HepG2 (cell line): ENCODE measurements at regions not wholly inside any gene's neighbourhood (a gene's known extent, or its start where the extent isn't known, plus 50 kb on each side); places are given as distances from the start of the nearest gene placed in this dataset.
"Not testable (repeated sequence)": the region's sequence is repeated elsewhere in the genome, so short reads cannot be mapped to it uniquely, and the experiment has no call there.

Source experiments
- ATAC-seq: fragments of 200-7000 bp; cut with Tn5 transposase; 3 replicates; pipeline ENCODE4 v1.9.1; 2020; ENCODE audit warnings: mild to moderate bottlenecking, moderate library complexity
- BruUV-seq: library from RNA; stranded (reverse); fragments of 400-500 nt; replicated peaks from 2 replicates; lab custom pipeline; 2021; lab: Mats Ljungman, UMichigan
- CTCF ChIA-PET: fragments of 300-600 bp; formaldehyde crosslinking; extraction: SDS; loops from one replicate; lab custom pipeline; 2021; ENCODE audit warnings: low total read pairs, inconsistent platforms, low intra/inter-chr PET ratio; lab: Yijun Ruan, JAX
- POLR2A ChIA-PET: fragments of 350-600 bp; sonication (Branson Sonifier 250); formaldehyde crosslinking; loops from one replicate; lab custom pipeline; 2020; ENCODE audit warnings: antibody characterized with exemption, inconsistent platforms; lab: Yijun Ruan, JAX
- DNase-seq: peaks from one replicate; pipeline ENCODE4 v3.0.0-alpha.2; 2015; ENCODE audit warnings: low spot score
- FAIRE-seq: peaks from 3 replicates; lab custom pipeline; 2011; peaks lifted over from hg19 to GRCh38; lab: Jason Lieb, UNC
- H2AFZ ChIP-seq: one replicate; pipeline ENCODE4 v1.6.1; 2011; ENCODE audit warnings: low read length, inconsistent platforms
- H3K27ac ChIP-seq: fragments of 300-600 bp; 3 replicates; pipeline ENCODE4 v1.8.0; 2011; ENCODE audit warnings: mixed run types, mild to moderate bottlenecking, mixed read lengths, low read length, inconsistent platforms; ENCODE audit not compliant: insufficient read depth; ENCODE audit errors: extremely low read length
- H3K27me3 ChIP-seq, 2 experiments: fragments of 200-600 bp in 1 of 2; 2 replicates in 1 of 2; 3 replicates in 1 of 2; pipeline versions ENCODE4 v1.6.0 to v1.8.0; 2011; ENCODE audit warnings: low read length in 2 of 2, mild to moderate bottlenecking in 2 of 2, moderate library complexity in 2 of 2, inconsistent platforms in 1 of 2; ENCODE audit not compliant: insufficient read depth in 2 of 2, control insufficient read depth in 1 of 2
- H3K36me3 ChIP-seq, 2 experiments: fragments of 200-600 bp in 1 of 2; replicated peaks in 1 of 2; 2 replicates in 1 of 2; 3 replicates in 1 of 2; pipeline versions ENCODE4 v1.5.1 to v1.8.0; 2011; ENCODE audit warnings: low read length in 2 of 2, inconsistent platforms in 1 of 2; ENCODE audit not compliant: insufficient read depth in 2 of 2, control insufficient read depth in 1 of 2
- H3K4me1 ChIP-seq: 2 replicates; pipeline ENCODE4 v1.5.1; 2012; ENCODE audit warnings: low read length, inconsistent platforms; ENCODE audit not compliant: insufficient read depth
- H3K4me2 ChIP-seq: 2 replicates; pipeline ENCODE4 v1.6.0; 2011; ENCODE audit warnings: low read depth, low read length, inconsistent platforms
- H3K4me3 ChIP-seq, 3 experiments: fragments of 200-600 bp in 1 of 3; sonication (generic), shearing (Covaris generic) in 1 of 3; replicated peaks in 1 of 3; 2 replicates each; pipeline ENCODE4 v1.5.1; 2011 to 2016; ENCODE audit warnings: low read length in 3 of 3, inconsistent platforms in 2 of 3, low read depth in 2 of 3, mild to moderate bottlenecking in 2 of 3, control low read depth in 1 of 3, mixed read lengths in 1 of 3; ENCODE audit not compliant: insufficient read depth in 1 of 3
- H3K79me2 ChIP-seq: one replicate; pipeline ENCODE4 v1.6.1; 2011; ENCODE audit warnings: low read length, inconsistent platforms; ENCODE audit not compliant: insufficient read depth
- H3K9ac ChIP-seq: 2 replicates; pipeline ENCODE4 v1.6.0; 2011; ENCODE audit warnings: mild to moderate bottlenecking, low read depth, low read length, inconsistent platforms; ENCODE audit not compliant: insufficient read depth
- H3K9me3 ChIP-seq: 2 replicates; pipeline ENCODE4 v1.5.1; 2012; ENCODE audit warnings: mild to moderate bottlenecking, low read length
- H4K20me1 ChIP-seq: 2 replicates; pipeline ENCODE4 v1.6.0; 2011; ENCODE audit warnings: inconsistent platforms, mild to moderate bottlenecking, low read length, moderate library complexity; ENCODE audit not compliant: insufficient read depth
- CBX1 ChIP-seq: IDR thresholded peaks from one replicate; pipeline ENCODE4 v1.6.1; 2016; ENCODE audit warnings: antibody characterized with exemption, low read depth
- DRAP1 ChIP-seq: IDR thresholded peaks from 2 replicates; pipeline ENCODE4 v1.6.1; 2016; ENCODE audit warnings: missing genetic modification reagents, missing compliant biosample characterization
- HDAC6 ChIP-seq: fragments of 200-600 bp; sonication (generic); IDR thresholded peaks from 2 replicates; pipeline ENCODE4 v1.7.0; 2017; ENCODE audit warnings: mild to moderate bottlenecking, antibody characterized with exemption, low read length, low read depth
- KMT2A ChIP-seq: sonication (generic); formaldehyde crosslinking; IDR thresholded peaks from 2 replicates; pipeline ENCODE4 v1.4.0; 2020; ENCODE audit warnings: missing genetic modification reagents
- MATR3 ChIP-seq: sonication (generic); formaldehyde crosslinking; IDR thresholded peaks from 2 replicates; pipeline ENCODE4 v1.4.0; 2020; ENCODE audit warnings: missing genetic modification reagents
- NBN ChIP-seq: fragments of 450-650 bp; conservative IDR thresholded peaks from 2 replicates; pipeline ENCODE4 v1.6.1; 2017
- NFRKB ChIP-seq: fragments of 450-650 bp; IDR thresholded peaks from 2 replicates; pipeline ENCODE4 v1.6.1; 2017
- NR2C2 ChIP-seq: sonication (generic); formaldehyde crosslinking; IDR thresholded peaks from 2 replicates; pipeline ENCODE4 v1.4.0; 2020; ENCODE audit warnings: missing genetic modification reagents, mild to moderate bottlenecking, moderate library complexity, borderline replicate concordance
- PLRG1 ChIP-seq: fragments of 450-650 bp; conservative IDR thresholded peaks from 2 replicates; pipeline ENCODE4 v1.6.1; 2016
- RARA ChIP-seq: IDR thresholded peaks from 2 replicates; pipeline ENCODE4 v1.6.1; 2016; ENCODE audit warnings: missing genetic modification reagents, missing compliant biosample characterization
- SUZ12 ChIP-seq: fragments of 150-350 bp; IDR thresholded peaks from 2 replicates; pipeline ENCODE4 v1.6.1; 2014; ENCODE audit warnings: low read depth, low read length
- ZNF124 ChIP-seq: sonication (generic); formaldehyde crosslinking; IDR thresholded peaks from 2 replicates; pipeline ENCODE4 v1.4.0; 2020; ENCODE audit warnings: missing genetic modification reagents
- ZNF543 ChIP-seq: sonication (generic); formaldehyde crosslinking; IDR thresholded peaks from 2 replicates; pipeline ENCODE4 v1.4.0; 2020; ENCODE audit warnings: mild to moderate bottlenecking, missing genetic modification reagents
- ZNF556 ChIP-seq: sonication (generic); formaldehyde crosslinking; IDR thresholded peaks from 2 replicates; pipeline ENCODE4 v1.4.0; 2020; ENCODE audit warnings: mild to moderate bottlenecking, missing genetic modification reagents, borderline replicate concordance
- ZNF7 ChIP-seq: IDR thresholded peaks from 2 replicates; pipeline ENCODE4 v1.6.1; 2016; ENCODE audit warnings: missing biosample characterization, missing genetic modification reagents
- ZNF773 ChIP-seq: sonication (generic); formaldehyde crosslinking; IDR thresholded peaks from 2 replicates; pipeline ENCODE4 v1.4.0; 2020; ENCODE audit warnings: missing genetic modification reagents, borderline replicate concordance
- ZNF850 ChIP-seq: sonication (generic); formaldehyde crosslinking; conservative IDR thresholded peaks from 2 replicates; pipeline ENCODE4 v1.9.0; 2021; ENCODE audit warnings: mild to moderate bottlenecking, missing genetic modification reagents
- WGBS: methylation state at CpG from one replicate; pipeline ENCODE4 v1.1.6; 2017; ENCODE audit warnings: low lambda C conversion rate; 5-methylcytosine and 5-hydroxymethylcytosine counted together
- in situ Hi-C: cut with HindIII; loops from 2 replicates; pipeline ENCODE4 v1.10.0; 2017; ENCODE audit warnings: low pct_unique_long_range_greater_than_20kb; ENCODE audit not compliant: extremely low pct_ligation_motif_present
- intact Hi-C: fragments of 100-400 bp; cut with micrococcal nuclease; formaldehyde crosslinking; loops from one replicate; pipeline ENCODE4 v1.10.0; 2022; ENCODE audit not compliant: unreplicated experiment

- H3K36me3 ChIP-seq = no peaks in the 10 kb centered on the region
- no peaks in the 10 kb centered on the region for H3K79me2 ChIP-seq
- peaks cover 9% of the 10 kb centered on the region for H3K9me3 ChIP-seq
- ATAC-seq (no peak), FAIRE-seq (no peak), DNase-seq (no peak)
- no peak overlapping the region for H3K9ac ChIP-seq
- no peaks in the 10 kb centered on the region; the same call in 1 of the 2 replicates for H3K4me1 ChIP-seq
- BruUV-seq = no TSS peak
- ChIA-PET CTCF (no interaction called here), POLR2A (no interaction called here)
- in situ Hi-C loops = no loop called here
- peaks cover 0 to 8% of the 10 kb centered on the region in 2 experiments; a peak in 3 of 5 replicates for H3K27me3 ChIP-seq
- H4K20me1 ChIP-seq = no peaks in the 10 kb centered on the region
- no peak overlapping the region for H2AFZ ChIP-seq
- H3K4me3 ChIP-seq = no peak overlapping the region
- intact Hi-C loops = no loop called here
- WGBS = 16% methylated on average over 2 of the region's 2 CpGs
- no peak for TF ChIP-seq NR2C2 (CRISPR knock-in tag)
- TF ChIP-seq PLRG1 = no peak
- no peak for TF ChIP-seq NBN
- no peak for TF ChIP-seq DRAP1 (CRISPR knock-in tag)
- no peak for TF ChIP-seq ZNF7 (CRISPR knock-in tag)
- no peak for TF ChIP-seq ZNF850 (CRISPR knock-in tag)
- TF ChIP-seq CBX1 = no peak
- TF ChIP-seq HDAC6 = no peak
- TF ChIP-seq SUZ12 = no peak
- no peak for TF ChIP-seq ZNF773 (CRISPR knock-in tag)
- TF ChIP-seq RARA = no peak
- TF ChIP-seq MATR3 (CRISPR knock-in tag) = no peak
- TF ChIP-seq NFRKB = no peak
- no peak for TF ChIP-seq KMT2A
- no peak for TF ChIP-seq ZNF124
- TF ChIP-seq ZNF556 (CRISPR knock-in tag) = no peak
- no peak for TF ChIP-seq ZNF543 (CRISPR knock-in tag)
- no peak overlapping the region for H3K27ac ChIP-seq
- no peak overlapping the region for H3K4me2 ChIP-seq
These were observed 118.2 kb upstream of the OR9Q1 start for GRCh38 chr11:57905439-57905838.

GRCh38 chr11:57908399-57908798 is 115.3 kb upstream of the OR9Q1 start:
- 37% methylated on average over 2 of the region's 2 CpGs for WGBS

DNA sequence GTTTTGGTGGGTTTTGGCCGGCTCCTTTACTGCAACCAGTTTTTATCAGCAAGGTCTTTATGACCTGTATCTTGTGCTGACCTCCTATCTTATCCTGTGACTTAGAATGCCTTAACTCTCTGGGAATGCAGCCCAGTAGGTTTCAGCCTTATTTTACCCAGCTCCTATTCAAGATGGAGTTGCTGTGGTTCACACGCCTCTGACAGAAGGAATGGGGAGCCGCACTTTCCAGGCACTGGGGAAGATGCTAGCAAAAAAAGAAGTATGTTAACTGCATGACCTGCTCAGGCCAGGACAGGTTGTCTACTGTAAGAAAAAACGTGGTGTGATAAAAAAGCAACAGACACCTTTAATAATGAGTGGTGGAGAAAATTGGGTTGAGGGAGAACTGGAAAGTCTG is 112.2 kb upstream of the OR9Q1 start:
- FAIRE-seq, ATAC-seq, H2AFZ ChIP-seq, H3K79me2 ChIP-seq, BruUV-seq, H3K9ac ChIP-seq, H3K36me3 ChIP-seq, H4K20me1 ChIP-seq, POLR2A ChIA-PET, H3K4me2 ChIP-seq, H3K9me3 ChIP-seq, DNase-seq, H3K27ac ChIP-seq, H3K4me3 ChIP-seq, H3K4me1 ChIP-seq, CTCF ChIA-PET, in situ Hi-C loops: not testable (repeated sequence)
- WGBS = 20% methylated on average over 4 of the region's 4 CpGs
- intact Hi-C loops = loop anchor here (10.0 kb wide), 2 partner anchors 57 to 123 kb away; partner anchors contain the start of gene OR6Q1
- peaks cover 4 to 14% of the 10 kb centered on the region in 2 experiments; a peak in 3 of 5 replicates for H3K27me3 ChIP-seq

More at GRCh38 chr11:57908399-57908798, 115.3 kb upstream of the OR9Q1 start:
- CTCF ChIA-PET, H3K4me3 ChIP-seq, intact Hi-C loops, H3K36me3 ChIP-seq, H3K4me1 ChIP-seq, H3K9me3 ChIP-seq, H4K20me1 ChIP-seq, H3K27me3 ChIP-seq, H3K27ac ChIP-seq, POLR2A ChIA-PET, BruUV-seq, ATAC-seq, H3K9ac ChIP-seq, in situ Hi-C loops, H2AFZ ChIP-seq, H3K4me2 ChIP-seq, DNase-seq, FAIRE-seq, H3K79me2 ChIP-seq: not testable (repeated sequence)
